ENCODE measurements at regions not wholly inside any gene's neighbourhood (a gene's known extent, or its start where the extent isn't known, plus 50 kb on each side); places are given as distances from the start of the nearest gene placed in this dataset.

DNA sequence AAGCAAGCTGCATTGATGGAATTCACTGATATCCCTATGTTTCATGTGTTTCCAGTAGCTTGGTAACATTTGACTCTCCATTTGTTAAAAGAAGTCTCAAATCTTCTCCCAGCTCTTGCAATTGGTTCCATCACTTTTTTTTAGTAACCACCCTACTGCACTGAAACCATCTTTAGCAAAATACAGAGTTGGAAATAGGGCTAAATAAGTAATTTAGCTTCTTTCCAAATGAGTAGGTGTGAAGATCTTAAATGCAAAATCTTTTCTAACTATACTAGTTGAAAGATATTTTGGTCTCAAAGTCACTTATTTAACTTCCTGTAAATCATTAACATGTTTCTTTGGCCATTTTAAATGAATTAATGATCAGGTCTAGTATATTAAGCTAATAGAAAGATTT is 138.1 kb downstream of the DIRAS2 start:
- no peak for TF ChIP-seq EZH2 (IDR thresholded peaks at IDR 0.05; ENCODE audit: borderline replicate concordance, low read depth, low read length, poor library complexity, severe bottlenecking)
- TF ChIP-seq, protein P1, sequence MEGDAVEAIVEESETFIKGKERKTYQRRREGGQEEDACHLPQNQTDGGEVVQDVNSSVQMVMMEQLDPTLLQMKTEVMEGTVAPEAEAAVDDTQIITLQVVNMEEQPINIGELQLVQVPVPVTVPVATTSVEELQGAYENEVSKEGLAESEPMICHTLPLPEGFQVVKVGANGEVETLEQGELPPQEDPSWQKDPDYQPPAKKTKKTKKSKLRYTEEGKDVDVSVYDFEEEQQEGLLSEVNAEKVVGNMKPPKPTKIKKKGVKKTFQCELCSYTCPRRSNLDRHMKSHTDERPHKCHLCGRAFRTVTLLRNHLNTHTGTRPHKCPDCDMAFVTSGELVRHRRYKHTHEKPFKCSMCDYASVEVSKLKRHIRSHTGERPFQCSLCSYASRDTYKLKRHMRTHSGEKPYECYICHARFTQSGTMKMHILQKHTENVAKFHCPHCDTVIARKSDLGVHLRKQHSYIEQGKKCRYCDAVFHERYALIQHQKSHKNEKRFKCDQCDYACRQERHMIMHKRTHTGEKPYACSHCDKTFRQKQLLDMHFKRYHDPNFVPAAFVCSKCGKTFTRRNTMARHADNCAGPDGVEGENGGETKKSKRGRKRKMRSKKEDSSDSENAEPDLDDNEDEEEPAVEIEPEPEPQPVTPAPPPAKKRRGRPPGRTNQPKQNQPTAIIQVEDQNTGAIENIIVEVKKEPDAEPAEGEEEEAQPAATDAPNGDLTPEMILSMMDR (conservative IDR thresholded peaks at IDR 0.05; ENCODE audit: low read depth, low read length): no peak
